CD4-positive, alpha-beta T cell (primary cell): ENCODE measurements at regions not wholly inside any gene's neighbourhood (a gene's known extent, or its start where the extent isn't known, plus 50 kb on each side); places are given as distances from the start of the nearest gene placed in this dataset.

ENCODE experiments used
- ATAC-seq: fragments of 200-7000 bp; cut with Tn5 transposase; one replicate; pipeline ENCODE4 v1.10.0; 2022; ENCODE audit warnings: mild to moderate bottlenecking; ENCODE audit not compliant: poor library complexity
- CTCF ChIA-PET: fragments of 350-600 bp; sonication (Branson Sonifier 250); formaldehyde crosslinking; loops from one replicate; lab custom pipeline; 2021; ENCODE audit warnings: antibody characterized with exemption, inconsistent platforms; lab: Charles Lee
- POLR2A ChIA-PET: fragments of 350-600 bp; sonication (Branson Sonifier 250); formaldehyde crosslinking; loops from one replicate; lab custom pipeline; 2021; ENCODE audit warnings: antibody characterized with exemption, inconsistent platforms; lab: Charles Lee
- DNase-seq, 14 experiments: peaks; one replicate each; pipeline ENCODE4 v3.0.0-alpha.2; 2013 to 2020; ENCODE audit warnings: mixed read lengths in 2 of 14
- H3K27ac ChIP-seq, 2 donors: one replicate each; pipeline versions ENCODE4 v1.5.1 to v1.7.0; 2013; ENCODE audit warnings: low read length in 2 of 2, low read depth in 1 of 2, mild to moderate bottlenecking in 1 of 2
- H3K27me3 ChIP-seq, 2 experiments: 1 replicate in 1 of 2; 2 replicates in 1 of 2; pipeline versions ENCODE4 v1.6.1 to v1.7.0; 2013; ENCODE audit warnings: low read length in 2 of 2, control low read depth in 1 of 2, mild to moderate bottlenecking in 1 of 2, moderate library complexity in 1 of 2; ENCODE audit not compliant: insufficient read depth in 2 of 2, control insufficient read depth in 1 of 2
- H3K36me3 ChIP-seq: one replicate; pipeline ENCODE4 v1.6.1; 2013; ENCODE audit warnings: low read length, control low read depth; ENCODE audit not compliant: insufficient read depth
- H3K4me1 ChIP-seq: one replicate; pipeline ENCODE4 v1.6.1; 2013; ENCODE audit warnings: low read length, control low read depth; ENCODE audit not compliant: insufficient read depth
- H3K4me3 ChIP-seq: one replicate; pipeline ENCODE4 v1.5.1; 2013; ENCODE audit warnings: mild to moderate bottlenecking, low read length, moderate library complexity
- H3K9me3 ChIP-seq, 2 experiments: 1 replicate in 1 of 2; 2 replicates in 1 of 2; pipeline versions ENCODE4 v1.6.1 to v1.7.0; 2013; ENCODE audit warnings: low read length in 2 of 2, mild to moderate bottlenecking in 2 of 2, control low read depth in 1 of 2, moderate library complexity in 1 of 2; ENCODE audit not compliant: control insufficient read depth in 1 of 2, insufficient read depth in 1 of 2
- H3K27ac Mint-ChIP-seq: one replicate; pipeline ENCODE4 v1.8.0; 2020; ENCODE audit warnings: mixed read lengths
- H3K27me3 Mint-ChIP-seq: one replicate; pipeline ENCODE4 v1.8.0; 2021; ENCODE audit warnings: mixed read lengths
- H3K36me3 Mint-ChIP-seq: one replicate; pipeline ENCODE4 v1.8.0; 2021; ENCODE audit warnings: low read depth, mixed read lengths
- H3K4me1 Mint-ChIP-seq: one replicate; pipeline ENCODE4 v1.8.0; 2021; ENCODE audit warnings: low read depth, mixed read lengths
- H3K4me3 Mint-ChIP-seq: one replicate; pipeline ENCODE4 v1.8.0; 2020; ENCODE audit warnings: mild to moderate bottlenecking, mixed read lengths
- H3K9me3 Mint-ChIP-seq: one replicate; pipeline ENCODE4 v1.8.0; 2020; ENCODE audit warnings: mixed read lengths
- intact Hi-C, 2 experiments: fragments of 100-400 bp; cut with DNase I in 1 of 2; cut with micrococcal nuclease in 1 of 2; formaldehyde crosslinking; loops; one replicate each; pipeline versions ENCODE4 v1.15.1 to v1.9.0; 2023 to 2025; cut with DNase I, micrococcal nuclease
- TF ChIP-seq, protein P1 (sequence below): fragments of 200-600 bp; IDR thresholded peaks from one replicate; pipeline ENCODE4 v1.8.0; 2022; ENCODE audit warnings: antibody characterized with exemption, mild to moderate bottlenecking

GRCh38 chr1:170306513-170306910 is 160.8 kb downstream of the NTMT2 start:
- H3K27me3 ChIP-seq = no peaks in the 10 kb centered on the region
- no peaks in the 10 kb centered on the region for H3K4me1 ChIP-seq
- Mint-ChIP-seq H3K27ac (no peak overlapping the region), H3K9me3 (no peaks in the 10 kb centered on the region), H3K27me3 (no peaks in the 10 kb centered on the region), H3K36me3 (no peaks in the 10 kb centered on the region), H3K4me3 (no peak overlapping the region), H3K4me1 (no peaks in the 10 kb centered on the region)
- H3K4me3 ChIP-seq = no peak overlapping the region
- TF ChIP-seq, protein P1, sequence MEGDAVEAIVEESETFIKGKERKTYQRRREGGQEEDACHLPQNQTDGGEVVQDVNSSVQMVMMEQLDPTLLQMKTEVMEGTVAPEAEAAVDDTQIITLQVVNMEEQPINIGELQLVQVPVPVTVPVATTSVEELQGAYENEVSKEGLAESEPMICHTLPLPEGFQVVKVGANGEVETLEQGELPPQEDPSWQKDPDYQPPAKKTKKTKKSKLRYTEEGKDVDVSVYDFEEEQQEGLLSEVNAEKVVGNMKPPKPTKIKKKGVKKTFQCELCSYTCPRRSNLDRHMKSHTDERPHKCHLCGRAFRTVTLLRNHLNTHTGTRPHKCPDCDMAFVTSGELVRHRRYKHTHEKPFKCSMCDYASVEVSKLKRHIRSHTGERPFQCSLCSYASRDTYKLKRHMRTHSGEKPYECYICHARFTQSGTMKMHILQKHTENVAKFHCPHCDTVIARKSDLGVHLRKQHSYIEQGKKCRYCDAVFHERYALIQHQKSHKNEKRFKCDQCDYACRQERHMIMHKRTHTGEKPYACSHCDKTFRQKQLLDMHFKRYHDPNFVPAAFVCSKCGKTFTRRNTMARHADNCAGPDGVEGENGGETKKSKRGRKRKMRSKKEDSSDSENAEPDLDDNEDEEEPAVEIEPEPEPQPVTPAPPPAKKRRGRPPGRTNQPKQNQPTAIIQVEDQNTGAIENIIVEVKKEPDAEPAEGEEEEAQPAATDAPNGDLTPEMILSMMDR = no peak
- peaks cover 0 to 3% of the 10 kb centered on the region in 2 experiments for H3K9me3 ChIP-seq
- CTCF ChIA-PET = no interaction called here
- H3K36me3 ChIP-seq = no peaks in the 10 kb centered on the region
- DNase-seq (no peak), ATAC-seq (no peak)
- POLR2A ChIA-PET = no interaction called here
- intact Hi-C loops = no loop called here
- no peak overlapping the region for H3K27ac ChIP-seq

GRCh38 chr1:170306948-170307347 is 161.2 kb downstream of the NTMT2 start:
- no peaks in the 10 kb centered on the region for H3K4me1 ChIP-seq
- POLR2A ChIA-PET = no interaction called here
- DNase-seq (no peak), ATAC-seq (no peak)
- H3K27ac Mint-ChIP-seq = no peak overlapping the region
- H3K36me3 ChIP-seq = no peaks in the 10 kb centered on the region
- no peaks in the 10 kb centered on the region for H3K9me3 Mint-ChIP-seq
- TF ChIP-seq, protein P1 = no peak
- no peak overlapping the region for H3K27ac ChIP-seq
- no peaks in the 10 kb centered on the region for H3K36me3 Mint-ChIP-seq
- CTCF ChIA-PET = no interaction called here
- intact Hi-C loops = no loop called here
- H3K4me3 Mint-ChIP-seq = no peak overlapping the region
- no peak overlapping the region for H3K4me3 ChIP-seq
- no peaks in the 10 kb centered on the region for H3K27me3 Mint-ChIP-seq
- no peaks in the 10 kb centered on the region for H3K27me3 ChIP-seq
- no peaks in the 10 kb centered on the region for H3K4me1 Mint-ChIP-seq
- peaks cover 0 to 3% of the 10 kb centered on the region in 2 experiments for H3K9me3 ChIP-seq

GRCh38 chr1:170307426-170307825 is 161.7 kb downstream of the NTMT2 start:
- no peaks in the 10 kb centered on the region for H3K36me3 ChIP-seq
- H3K36me3 Mint-ChIP-seq = no peaks in the 10 kb centered on the region
- H3K9me3 ChIP-seq = peaks cover 0 to under 1% of the 10 kb centered on the region in 2 experiments
- ChIA-PET CTCF (no interaction called here), POLR2A (no interaction called here)
- DNase-seq (no peak), ATAC-seq (no peak)
- intact Hi-C loops = no loop called here
- no peaks in the 10 kb centered on the region for H3K4me1 ChIP-seq
- no peaks in the 10 kb centered on the region for H3K27me3 ChIP-seq
- no peak overlapping the region for H3K4me3 ChIP-seq
- H3K27ac ChIP-seq = no peak overlapping the region
- no peaks in the 10 kb centered on the region for H3K9me3 Mint-ChIP-seq
- no peaks in the 10 kb centered on the region for H3K4me1 Mint-ChIP-seq
- H3K27ac Mint-ChIP-seq = no peak overlapping the region
- TF ChIP-seq, protein P1 = no peak
- no peaks in the 10 kb centered on the region for H3K27me3 Mint-ChIP-seq
- H3K4me3 Mint-ChIP-seq = no peak overlapping the region
